ENCODE measurements at regions not wholly inside any gene's neighbourhood (a gene's known extent, or its start where the extent isn't known, plus 50 kb on each side); places are given as distances from the start of the nearest gene placed in this dataset.
"Not testable (repeated sequence)": the region's sequence is repeated elsewhere in the genome, so short reads cannot be mapped to it uniquely, and the experiment has no call there.

- TF ChIP-seq, protein P1, sequence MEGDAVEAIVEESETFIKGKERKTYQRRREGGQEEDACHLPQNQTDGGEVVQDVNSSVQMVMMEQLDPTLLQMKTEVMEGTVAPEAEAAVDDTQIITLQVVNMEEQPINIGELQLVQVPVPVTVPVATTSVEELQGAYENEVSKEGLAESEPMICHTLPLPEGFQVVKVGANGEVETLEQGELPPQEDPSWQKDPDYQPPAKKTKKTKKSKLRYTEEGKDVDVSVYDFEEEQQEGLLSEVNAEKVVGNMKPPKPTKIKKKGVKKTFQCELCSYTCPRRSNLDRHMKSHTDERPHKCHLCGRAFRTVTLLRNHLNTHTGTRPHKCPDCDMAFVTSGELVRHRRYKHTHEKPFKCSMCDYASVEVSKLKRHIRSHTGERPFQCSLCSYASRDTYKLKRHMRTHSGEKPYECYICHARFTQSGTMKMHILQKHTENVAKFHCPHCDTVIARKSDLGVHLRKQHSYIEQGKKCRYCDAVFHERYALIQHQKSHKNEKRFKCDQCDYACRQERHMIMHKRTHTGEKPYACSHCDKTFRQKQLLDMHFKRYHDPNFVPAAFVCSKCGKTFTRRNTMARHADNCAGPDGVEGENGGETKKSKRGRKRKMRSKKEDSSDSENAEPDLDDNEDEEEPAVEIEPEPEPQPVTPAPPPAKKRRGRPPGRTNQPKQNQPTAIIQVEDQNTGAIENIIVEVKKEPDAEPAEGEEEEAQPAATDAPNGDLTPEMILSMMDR (IDR thresholded peaks at IDR 0.05), result not testable (repeated sequence)
- TF ChIP-seq POLR2A, POLR2AphosphoS5 (IDR thresholded peaks at IDR 0.05): not testable (repeated sequence)
Measured at GRCh38 chr2:90173081-90173480, 1481.6 kb downstream of the RPIA start.

Data from gastroesophageal sphincter (tissue), 3 donors.